Upper lobe of left lung (tissue), 4 donors: ENCODE measurements at regions not wholly inside any gene's neighbourhood (a gene's known extent, or its start where the extent isn't known, plus 50 kb on each side); places are given as distances from the start of the nearest gene placed in this dataset.
"Not testable (repeated sequence)": the region's sequence is repeated elsewhere in the genome, so short reads cannot be mapped to it uniquely, and the experiment has no call there.

Experiments
- EP300 ChIP-seq, 4 donors: sonication (generic); formaldehyde crosslinking; IDR thresholded peaks; one replicate each; pipeline ENCODE4 v1.5.1; 2017; ENCODE audit warnings: antibody characterized with exemption in 4 of 4, control low read depth in 2 of 4
- POLR2A ChIP-seq, 4 donors: fragments of 450-650 bp; IDR thresholded peaks; one replicate each; pipeline ENCODE4 v1.5.1; 2016 to 2017; ENCODE audit warnings: antibody characterized with exemption in 4 of 4, mild to moderate bottlenecking in 2 of 4
- TF ChIP-seq, protein P1 (sequence below), 6 experiments: fragments of 450-650 bp in 4 of 6; fragments of 200-600 bp in 2 of 6; sonication (generic) in 2 of 6; IDR thresholded peaks; one replicate each; pipeline ENCODE4 v1.5.1; 2016 to 2019; ENCODE audit warnings: antibody characterized with exemption in 6 of 6

DNA sequence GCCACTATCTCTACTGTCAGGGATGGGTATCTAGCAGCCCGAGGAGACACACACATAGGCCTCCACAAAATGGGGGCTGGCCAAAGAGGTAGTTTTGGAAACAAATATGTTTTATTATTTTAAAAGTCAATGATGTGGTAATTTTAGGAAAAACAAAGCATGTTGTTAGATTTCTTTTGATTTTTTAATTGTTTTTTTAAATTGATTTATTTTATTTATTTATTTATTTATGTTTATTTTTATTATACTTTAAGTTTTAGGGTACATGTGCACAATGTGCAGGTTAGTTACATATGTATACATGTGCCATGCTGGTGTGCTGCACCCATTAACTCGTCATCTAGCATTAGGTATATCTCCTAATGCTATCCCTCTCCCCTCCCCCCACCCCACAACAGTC, 194.8 kb downstream of the EMP1 start:
- not testable (repeated sequence) for TF ChIP-seq EP300, POLR2A (IDR thresholded peaks at IDR 0.05)
- TF ChIP-seq, protein P1, sequence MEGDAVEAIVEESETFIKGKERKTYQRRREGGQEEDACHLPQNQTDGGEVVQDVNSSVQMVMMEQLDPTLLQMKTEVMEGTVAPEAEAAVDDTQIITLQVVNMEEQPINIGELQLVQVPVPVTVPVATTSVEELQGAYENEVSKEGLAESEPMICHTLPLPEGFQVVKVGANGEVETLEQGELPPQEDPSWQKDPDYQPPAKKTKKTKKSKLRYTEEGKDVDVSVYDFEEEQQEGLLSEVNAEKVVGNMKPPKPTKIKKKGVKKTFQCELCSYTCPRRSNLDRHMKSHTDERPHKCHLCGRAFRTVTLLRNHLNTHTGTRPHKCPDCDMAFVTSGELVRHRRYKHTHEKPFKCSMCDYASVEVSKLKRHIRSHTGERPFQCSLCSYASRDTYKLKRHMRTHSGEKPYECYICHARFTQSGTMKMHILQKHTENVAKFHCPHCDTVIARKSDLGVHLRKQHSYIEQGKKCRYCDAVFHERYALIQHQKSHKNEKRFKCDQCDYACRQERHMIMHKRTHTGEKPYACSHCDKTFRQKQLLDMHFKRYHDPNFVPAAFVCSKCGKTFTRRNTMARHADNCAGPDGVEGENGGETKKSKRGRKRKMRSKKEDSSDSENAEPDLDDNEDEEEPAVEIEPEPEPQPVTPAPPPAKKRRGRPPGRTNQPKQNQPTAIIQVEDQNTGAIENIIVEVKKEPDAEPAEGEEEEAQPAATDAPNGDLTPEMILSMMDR (IDR thresholded peaks at IDR 0.05) = not testable (repeated sequence)
